Stimulated activated CD4-positive, alpha-beta T cell treated with anti-CD3 and anti-CD28 coated beads, Interleukin-15, amount 100 ng/mL, for 48 hours (primary cell): ENCODE measurements at regions not wholly inside any gene's neighbourhood (a gene's known extent, or its start where the extent isn't known, plus 50 kb on each side); places are given as distances from the start of the nearest gene placed in this dataset.

Experiments
- DNase-seq, 2 donors: peaks; one replicate each; pipeline ENCODE4 v3.0.0-alpha.2; 2020; ENCODE audit warnings: low read depth in 2 of 2

DNA sequence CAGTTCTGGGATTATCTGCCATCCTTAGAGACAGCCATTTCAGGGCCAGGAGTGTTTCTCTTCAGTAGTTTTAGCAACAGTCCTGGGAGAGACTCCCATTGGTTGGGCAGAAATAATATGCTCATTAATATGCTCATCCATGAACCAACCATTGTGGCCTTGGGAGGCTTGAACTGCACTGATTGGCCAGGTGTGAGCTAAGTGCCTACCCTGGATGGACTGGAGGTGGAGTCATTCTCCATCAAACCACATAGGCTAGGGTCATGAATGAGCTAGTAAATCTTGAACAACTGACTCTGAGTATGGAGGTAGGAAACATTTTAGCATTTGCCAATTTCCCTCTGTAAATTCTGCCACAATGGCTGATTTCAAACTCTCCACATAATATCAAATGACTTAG lies 70.2 kb upstream of the ZFP64 start:
- no peak for DNase-seq

DNA sequence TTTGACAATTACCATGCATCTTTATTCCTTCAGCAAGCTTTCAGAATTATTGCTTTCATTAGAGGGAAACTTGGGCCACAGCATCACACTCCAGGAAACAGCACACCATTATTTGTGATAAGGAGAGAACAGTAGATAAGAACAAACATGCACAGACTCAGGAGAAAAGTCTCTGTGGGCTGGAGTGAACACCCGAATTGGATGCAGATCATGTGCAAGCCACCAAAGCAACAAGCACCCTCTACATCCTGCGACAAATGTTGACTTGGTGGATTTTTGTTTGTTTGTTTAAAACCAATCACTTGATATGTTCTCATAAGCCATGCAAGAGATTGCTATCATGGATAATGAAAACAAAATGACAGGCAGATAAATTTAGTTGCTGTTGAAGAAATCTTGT lies 67.7 kb upstream of the ZFP64 start:
- DNase-seq = no peak

DNA sequence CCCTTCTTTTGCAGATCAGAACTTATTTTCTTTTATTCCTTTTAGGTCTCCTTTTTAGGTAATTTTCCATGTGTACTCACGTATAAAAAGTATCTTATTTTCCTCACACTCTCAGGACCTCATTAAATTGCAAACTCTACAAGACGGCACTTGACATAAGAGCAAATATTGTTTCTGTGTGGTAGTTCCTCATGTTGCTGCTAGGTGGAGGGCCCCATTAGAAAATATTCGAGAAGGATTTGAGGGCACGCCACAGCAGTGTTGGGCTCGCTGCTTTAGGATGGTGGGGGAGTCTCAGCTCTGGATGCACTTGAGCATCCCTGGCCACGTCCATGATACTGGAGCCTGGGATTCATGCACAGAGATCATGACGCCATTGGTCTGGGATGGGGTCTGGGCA lies 64.9 kb upstream of the ZFP64 start:
- DNase-seq = no peak

DNA sequence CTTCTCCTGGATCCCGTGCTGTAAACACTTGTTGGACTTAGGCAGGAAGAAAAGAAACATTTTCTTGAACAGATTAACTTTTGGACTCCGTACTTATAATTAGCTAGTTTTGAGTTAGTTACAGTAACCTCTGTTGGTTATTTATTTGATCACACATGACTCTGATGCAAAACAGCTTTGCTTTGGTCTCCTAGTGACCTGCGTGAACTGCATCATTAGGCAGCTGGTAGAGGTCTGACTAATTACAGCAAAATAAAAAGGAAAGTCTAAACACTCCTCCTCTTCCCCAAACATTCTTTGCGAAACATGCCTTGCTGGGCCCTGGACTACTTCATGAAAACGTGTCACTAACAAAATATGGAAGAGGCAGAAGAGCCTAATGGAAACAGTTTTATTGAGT lies 61.1 kb upstream of the ZFP64 start:
- DNase-seq = no peak

DNA sequence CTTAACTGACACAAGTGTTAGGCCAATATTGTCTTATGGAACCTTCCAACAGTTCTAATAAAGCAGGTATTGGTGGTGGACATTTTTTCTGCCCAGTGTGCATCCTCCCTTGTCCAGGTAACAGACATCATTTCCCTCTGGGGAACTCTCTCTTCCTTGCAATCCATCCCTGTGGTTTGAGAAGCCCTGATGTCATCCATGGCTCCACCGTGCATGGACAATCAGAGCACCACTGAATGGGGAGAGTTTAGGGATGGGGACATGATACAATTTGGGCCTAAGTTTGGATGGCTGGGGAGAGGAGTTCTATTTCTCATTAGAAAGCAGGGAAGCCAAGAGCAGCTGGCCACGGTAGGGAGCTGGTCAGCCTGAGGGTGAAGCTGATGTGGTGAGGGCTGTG lies 60.2 kb upstream of the ZFP64 start:
- DNase-seq = no peak

DNA sequence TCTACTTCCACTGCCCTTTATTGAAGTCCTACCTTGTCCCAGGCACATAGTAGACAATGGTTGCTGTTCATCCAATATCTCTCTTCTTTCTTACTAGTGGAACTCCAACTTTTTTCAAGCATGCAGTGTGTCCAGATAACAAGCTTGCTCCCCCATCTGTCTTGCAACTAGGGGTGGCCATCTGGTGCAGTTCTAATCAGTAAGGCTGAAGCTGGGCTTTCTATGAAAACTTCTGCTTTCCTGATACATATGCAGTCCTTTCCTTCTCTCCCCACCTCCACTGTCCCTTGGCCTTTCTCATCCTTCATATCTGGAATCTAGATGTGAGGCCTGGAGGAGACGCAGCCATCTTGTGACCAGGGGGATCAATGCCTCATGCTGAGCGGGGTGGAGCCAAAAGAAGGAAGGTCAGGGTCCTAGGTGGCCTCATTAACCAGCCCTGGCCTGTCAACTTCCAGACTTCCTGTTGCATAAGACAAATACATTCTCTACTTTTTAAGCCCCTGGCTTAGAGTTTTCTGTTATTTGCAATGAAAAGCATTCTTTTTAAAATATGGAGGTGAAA lies 59.6 kb upstream of the ZFP64 start:
- no peak for DNase-seq

DNA sequence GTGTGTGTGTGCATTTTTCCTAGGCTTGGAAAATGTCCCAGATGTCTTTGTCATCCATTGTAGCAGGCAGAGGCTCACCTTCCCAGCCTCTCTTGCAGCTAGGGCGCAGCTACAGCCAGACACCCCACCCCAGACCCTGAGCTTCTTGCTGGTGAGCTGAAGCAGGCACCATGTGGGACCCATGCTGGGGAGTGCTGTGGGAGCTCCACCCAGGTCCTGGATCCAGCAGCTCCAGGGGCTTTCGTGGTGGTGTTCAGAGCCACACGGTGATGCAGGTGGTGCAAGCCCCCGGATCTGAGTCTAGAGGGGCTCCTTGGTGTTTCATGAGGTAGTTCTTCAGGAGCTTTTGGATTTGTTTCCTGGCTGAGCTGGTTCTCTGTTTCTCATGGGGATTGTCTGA lies 56.0 kb upstream of the ZFP64 start:
- no peak for DNase-seq

DNA sequence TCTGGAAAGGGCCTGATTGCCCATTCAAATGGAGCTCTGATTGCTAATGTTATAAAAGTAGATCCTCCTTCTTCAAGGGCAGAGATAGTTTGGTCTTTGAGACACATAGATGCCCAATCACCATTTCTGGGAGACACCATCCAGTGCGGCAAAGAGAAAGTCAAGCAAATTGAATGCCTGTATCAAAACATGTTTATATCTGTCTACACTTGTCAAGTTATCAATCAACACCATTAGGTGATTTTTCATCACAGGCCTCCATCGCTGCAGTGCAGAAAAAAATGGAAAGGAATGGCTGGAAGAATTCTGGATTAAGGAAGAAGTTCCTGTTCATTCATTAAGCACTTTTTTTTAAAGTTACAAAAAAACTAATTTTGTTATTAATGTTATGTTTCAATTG lies 54.8 kb upstream of the ZFP64 start:
- DNase-seq = no peak

DNA sequence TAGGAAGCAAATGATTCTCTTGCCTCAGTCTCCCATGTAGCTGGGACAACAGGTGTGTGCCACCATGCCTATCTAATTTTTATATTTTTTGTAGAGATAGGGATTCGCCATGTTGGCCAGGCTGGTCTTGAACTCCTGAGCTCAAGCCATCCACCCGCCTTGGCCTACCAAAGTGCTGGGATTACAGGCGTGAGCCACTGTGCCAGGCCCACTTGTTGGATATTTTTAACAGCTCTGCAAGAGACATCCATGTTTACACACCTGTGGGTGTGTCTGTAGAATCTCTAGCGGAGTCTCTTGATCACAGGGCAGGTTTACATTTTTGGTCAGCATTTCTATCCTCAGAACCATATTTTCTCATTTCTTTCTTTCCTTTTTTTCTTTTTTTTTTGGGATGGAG lies 53.1 kb upstream of the ZFP64 start:
- DNase-seq = no peak

DNA sequence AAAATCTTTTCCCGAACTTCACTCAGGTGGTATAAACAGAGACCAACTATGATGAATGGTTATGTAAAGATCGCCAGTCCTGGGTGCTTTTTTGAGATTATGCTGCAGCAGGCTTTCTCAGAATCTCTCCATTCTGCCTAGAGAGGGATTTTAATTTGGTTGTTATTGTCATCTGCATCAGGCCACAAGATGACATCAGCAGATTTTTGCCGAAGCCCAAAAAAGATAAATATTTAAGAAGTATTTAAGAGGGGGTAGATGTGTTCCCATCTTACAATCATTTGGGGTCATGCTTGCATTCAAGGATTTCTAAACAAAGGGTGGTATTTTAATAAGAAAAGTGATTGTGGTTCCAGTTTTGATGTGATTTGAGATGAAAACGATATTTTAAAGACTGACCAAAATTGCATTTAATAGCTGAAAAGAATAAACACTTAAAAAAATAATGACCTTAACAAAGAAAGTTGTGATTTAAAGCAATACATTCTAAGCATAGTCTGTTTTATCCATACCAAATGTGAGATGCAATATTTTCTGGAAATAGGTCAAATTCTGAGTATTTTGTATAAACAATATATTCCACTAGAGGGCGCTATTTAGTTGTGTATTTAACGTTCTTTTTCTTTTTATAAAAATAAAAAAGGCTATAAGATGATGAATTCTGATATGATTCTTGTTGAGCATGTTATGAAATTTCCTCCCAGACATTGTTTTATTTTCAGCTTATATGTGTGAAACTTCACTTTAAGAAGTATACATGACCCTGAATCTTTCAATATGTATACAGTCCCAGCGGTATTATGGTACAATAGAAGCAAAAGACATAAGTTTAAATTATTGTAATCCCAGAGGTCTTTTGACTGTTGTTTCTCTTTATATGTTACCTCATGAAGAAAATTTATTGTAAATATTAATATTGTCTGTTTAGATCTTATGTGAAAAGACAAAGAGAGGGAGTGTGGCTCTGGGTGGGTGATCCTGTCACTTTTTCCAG lies 51.0 kb upstream of the ZFP64 start:
- no peak for DNase-seq
